GM15510 (cell line): ENCODE measurements at regions not wholly inside any gene's neighbourhood (a gene's known extent, or its start where the extent isn't known, plus 50 kb on each side); places are given as distances from the start of the nearest gene placed in this dataset.

Source experiments
- POLR2A ChIP-seq: IDR thresholded peaks from 3 replicates; pipeline ENCODE4 v1.6.1; 2011; ENCODE audit warnings: borderline replicate concordance; ENCODE audit not compliant: insufficient read length; ENCODE audit errors: extremely low read depth

- TF ChIP-seq POLR2A = no peak
These were observed 444.8 kb downstream of the EIPR1 start for GRCh38 chr2:2932692-2933305.

DNA sequence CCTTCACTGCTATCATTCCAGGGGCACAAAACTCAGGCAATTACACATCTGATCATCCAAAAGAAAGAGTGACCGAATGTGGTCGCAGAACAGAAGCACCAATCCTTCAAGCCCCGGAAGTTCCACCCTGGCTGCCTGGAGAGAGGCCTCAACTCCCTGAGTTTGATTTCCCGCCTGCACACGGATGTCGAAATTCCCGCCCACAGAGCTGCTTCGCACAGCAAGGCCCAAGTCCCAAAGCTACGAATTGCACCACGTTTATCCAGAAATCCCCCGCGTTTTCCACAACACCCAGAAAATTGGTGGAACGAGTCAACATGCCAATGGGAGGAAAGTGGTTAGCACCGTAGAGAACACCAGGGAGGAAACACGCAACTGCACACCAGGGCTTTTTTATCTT is 445.4 kb downstream of the EIPR1 start:
- no peak for TF ChIP-seq POLR2A

DNA sequence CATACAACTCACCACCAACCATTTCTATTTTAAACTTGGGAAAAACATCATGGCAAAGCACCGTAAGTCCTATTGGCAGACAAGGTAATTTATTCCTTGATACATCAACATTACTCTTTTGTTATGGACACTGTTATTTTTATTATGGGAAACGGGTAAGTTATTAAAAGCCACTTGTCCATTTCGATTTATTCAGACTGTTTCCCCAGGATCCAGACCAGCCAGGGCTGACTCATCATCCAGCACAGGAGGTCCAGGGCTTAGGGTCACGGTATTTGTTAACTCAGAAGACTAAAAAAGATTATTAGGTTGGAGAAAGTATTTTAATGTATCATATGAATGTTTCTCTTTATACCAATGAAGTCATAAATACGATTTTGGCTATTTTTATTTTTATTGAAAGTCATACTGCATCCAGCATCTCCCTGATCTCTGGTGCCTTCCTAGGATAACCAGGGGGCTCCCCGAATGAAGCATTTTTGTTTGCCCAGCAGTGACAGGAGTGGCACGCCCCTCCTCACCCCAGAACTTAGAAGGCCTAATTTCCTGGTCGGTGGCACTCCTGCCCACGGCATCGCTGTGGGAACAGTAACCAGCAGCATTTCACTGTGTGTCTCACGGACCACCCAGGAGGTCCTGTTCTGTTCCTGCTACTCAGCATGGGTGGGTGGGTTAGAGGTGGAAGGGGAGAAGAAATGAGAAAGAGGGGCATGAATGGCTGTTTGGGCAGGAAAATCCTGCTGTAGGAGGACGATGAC is 446.1 kb downstream of the EIPR1 start:
- no peak for TF ChIP-seq POLR2A

DNA sequence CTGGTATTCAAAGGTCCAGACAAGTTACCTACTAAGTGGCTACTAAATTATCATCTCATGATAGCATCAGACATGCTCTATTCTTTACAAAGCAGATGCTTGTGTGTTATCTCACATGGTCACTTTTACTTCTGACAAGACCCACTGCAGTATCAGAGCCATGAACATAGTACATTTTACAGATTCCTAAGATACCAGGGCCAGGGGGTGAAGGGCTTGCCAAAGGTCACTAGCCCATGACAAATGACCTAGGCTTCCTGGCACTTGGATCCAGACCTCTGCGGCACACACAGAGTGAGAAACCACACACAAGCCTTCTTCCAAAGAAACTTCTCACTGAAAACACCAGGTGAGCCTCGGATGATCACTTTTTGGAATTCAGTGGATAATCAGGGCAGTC is 446.8 kb downstream of the EIPR1 start:
- no peak for TF ChIP-seq POLR2A

GRCh38 chr2:2926858-2927175 is 450.8 kb downstream of the EIPR1 start:
- no peak for TF ChIP-seq POLR2A

- TF ChIP-seq POLR2A = no peak
These were observed 451.4 kb downstream of the EIPR1 start for GRCh38 chr2:2926009-2926857.

GRCh38 chr2:2922156-2922555 is 455.5 kb downstream of the EIPR1 start:
- TF ChIP-seq POLR2A = no peak

DNA sequence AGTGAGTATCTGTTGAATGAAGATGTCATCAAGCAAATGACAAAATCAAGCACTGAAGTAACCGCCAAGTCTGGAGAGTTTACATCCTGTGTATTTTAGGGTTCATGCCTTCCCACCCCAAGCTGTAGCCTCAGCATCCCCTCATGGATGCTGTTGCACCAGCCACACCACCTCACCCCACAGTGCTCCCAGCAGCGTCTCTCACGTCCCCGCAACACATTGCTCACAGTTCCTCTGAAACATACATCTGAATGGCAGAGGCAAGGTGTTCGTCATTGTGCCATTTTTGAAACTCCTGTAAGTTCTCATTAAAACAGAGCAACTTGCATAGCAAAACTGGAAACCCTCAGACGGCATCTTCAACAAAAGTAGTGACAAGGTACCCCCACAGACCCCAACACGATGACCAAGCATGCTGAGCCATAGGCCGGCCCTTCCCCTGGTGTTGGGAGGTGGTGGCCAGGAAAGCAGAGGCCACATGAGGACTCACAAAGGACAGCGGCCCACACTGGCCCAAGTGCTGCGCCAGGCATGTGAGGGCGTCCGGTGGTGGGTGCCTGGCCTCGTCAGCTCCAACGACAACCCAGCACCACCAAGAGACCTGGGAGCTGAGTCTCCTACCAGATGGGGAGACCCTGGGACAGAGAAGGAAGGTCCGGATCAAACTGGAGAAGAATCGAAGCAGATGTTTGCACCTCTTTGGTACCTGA is 456.5 kb downstream of the EIPR1 start:
- TF ChIP-seq POLR2A = no peak

GRCh38 chr2:2919574-2920365 is 457.8 kb downstream of the EIPR1 start:
- TF ChIP-seq POLR2A = no peak

GRCh38 chr2:2919026-2919425 is 458.6 kb downstream of the EIPR1 start:
- TF ChIP-seq POLR2A = no peak

DNA sequence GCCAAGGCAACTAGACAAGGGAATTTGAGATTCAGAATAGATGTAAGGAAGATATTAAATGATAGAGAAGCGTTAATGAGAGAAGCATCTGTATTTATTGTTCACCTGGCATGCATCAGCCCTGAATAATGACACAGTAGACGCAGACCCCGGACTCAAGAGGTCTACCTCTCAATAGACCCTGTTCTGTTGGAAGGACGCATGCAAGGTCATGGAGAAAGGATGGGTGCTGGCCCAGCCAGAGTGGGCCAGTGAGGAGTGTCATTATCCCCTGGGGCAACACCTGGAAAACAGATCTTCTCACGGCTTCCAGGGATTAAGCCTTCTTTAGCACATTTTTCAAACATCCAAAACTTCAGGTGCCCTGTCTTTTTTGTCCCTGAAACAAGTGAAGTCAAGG is 461.0 kb downstream of the EIPR1 start:
- TF ChIP-seq POLR2A = no peak

DNA sequence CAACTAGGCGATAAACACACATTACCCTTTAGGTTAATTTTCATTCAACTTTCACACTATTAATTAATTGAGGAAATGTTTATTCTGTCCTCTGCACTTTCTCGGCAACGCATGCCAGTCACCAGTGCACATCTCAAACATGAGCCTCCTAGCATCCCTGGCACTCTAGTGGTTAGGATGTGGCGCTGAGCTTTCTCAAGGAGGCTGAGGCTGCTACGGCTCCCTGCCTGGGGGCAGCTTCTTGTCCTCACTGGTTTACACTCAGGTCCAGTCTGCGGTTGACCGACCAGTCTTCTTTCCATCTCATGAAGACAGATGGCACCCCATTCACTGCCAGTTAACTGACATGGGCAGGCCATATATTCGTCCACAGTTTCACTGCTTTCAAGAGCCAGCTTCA is 463.4 kb downstream of the EIPR1 start:
- no peak for TF ChIP-seq POLR2A

- no peak for TF ChIP-seq POLR2A
These were observed 464.0 kb downstream of the EIPR1 start for GRCh38 chr2:2913601-2914120.

DNA sequence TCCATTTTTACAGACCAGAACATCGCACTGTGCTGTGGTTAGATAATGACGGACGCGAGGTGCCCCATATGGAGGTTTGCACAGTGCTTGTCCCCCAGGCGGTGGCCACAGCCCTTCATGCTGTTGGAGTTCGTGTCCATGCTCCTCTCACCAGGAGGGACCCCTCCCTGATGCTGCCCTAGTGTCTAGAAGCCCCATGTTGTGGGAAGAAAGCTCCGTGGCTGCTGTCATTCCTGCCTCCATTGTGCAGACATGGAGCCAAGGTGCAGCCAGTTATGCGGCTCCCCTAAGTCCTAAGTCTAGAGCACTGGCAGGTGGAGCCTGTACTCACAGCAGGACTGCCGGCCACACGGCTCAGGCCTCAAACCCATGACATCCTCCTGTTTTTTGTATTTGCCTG is 464.9 kb downstream of the EIPR1 start:
- TF ChIP-seq POLR2A = no peak

DNA sequence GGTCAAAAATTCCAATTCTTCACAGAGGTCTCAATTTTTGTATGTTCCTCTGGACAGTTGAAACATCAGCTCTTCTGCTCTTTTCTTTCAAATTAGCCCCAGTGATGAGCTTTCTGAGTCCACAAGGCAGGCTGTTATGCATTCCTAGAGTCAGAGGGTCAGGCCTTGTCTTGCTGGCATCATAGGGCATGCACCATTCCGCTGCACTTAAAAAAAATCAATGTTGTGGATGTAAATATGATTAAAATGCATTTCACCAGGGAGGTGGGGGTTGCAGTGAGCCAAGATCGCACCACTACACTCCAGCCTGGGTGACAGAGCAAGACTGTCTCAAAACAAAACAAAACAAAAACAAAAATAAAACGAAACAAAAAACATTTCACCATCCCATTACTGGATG is 465.3 kb downstream of the EIPR1 start:
- no peak for TF ChIP-seq POLR2A

GRCh38 chr2:2910259-2910658 is 467.4 kb downstream of the EIPR1 start:
- no peak for TF ChIP-seq POLR2A
